Daoy (cell line): ENCODE measurements at regions not wholly inside any gene's neighbourhood (a gene's known extent, or its start where the extent isn't known, plus 50 kb on each side); places are given as distances from the start of the nearest gene placed in this dataset.
"Not testable (repeated sequence)": the region's sequence is repeated elsewhere in the genome, so short reads cannot be mapped to it uniquely, and the experiment has no call there.

Experiments used
- DNase-seq: peaks from one replicate; pipeline ENCODE4 v3.0.0-alpha.2; 2015; ENCODE audit warnings: low read depth

DNA sequence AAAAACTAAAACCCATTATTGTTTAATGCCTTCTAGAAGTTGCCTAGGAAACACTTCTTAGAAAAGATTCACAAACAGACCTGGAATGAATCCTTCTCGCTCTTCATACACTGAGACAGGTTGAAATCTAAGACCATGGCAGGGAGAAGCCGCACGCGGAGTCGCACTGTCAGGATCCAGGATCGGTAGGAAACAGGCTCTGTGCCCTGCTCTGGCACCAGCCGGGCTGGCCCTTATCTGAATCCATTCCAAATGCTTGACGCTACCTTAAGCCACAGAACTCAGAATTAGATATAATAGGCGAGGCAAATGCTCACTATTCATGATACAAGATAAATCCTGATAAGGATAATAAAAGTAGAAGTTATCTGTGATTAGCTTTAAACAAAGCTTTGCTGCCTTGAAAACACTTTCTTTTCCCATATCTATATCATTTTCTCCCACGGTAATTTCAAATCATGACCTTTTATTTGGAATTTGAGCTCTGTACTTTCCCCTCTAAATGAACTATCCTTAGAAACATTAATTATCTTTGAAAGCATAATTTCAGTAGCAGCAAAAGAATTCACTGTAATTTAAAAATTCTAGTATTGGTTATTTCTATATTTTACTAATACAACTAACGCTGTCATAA lies 385.6 kb downstream of the IRS2 start:
- no peak for DNase-seq

DNA sequence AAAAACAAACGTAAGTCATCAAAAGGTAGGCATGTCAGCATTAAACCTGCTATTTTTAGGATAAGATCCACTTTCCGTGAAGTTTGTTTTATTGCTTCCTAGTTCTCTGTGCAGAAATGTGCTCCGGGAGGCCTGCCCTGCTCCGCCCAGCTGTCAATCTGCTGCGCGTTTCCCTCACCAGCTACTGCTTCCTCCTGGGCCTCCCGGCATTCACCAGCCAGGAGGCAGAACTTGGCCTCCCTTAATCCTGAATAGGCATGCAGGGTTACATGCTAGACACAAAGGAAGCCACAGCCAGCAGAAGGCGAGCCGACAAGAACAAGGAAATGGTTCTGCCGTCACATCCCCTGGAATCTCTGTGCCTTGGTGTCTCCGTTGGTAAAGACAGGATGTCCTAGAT lies 386.2 kb downstream of the IRS2 start:
- DNase-seq: no peak

DNA sequence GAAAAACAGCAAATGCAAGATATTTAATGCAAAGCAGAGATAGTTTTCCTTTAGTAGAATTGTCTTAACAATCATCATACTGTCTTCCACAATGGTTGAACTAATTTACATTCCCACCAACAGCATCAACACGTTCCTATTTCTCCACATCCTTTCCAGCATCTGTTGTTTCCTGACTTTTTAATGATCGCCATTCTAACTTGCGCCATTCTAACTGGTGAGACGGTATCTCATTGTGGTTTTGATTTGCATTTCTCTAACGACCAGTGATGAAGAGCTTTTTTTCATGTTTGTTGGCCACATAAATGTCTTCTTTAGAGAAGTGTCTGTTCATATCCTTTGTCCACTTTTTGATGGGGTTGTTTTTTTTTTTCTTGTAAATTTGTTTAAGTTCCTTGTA lies 388.3 kb downstream of the IRS2 start:
- DNase-seq: not testable (repeated sequence)

DNA sequence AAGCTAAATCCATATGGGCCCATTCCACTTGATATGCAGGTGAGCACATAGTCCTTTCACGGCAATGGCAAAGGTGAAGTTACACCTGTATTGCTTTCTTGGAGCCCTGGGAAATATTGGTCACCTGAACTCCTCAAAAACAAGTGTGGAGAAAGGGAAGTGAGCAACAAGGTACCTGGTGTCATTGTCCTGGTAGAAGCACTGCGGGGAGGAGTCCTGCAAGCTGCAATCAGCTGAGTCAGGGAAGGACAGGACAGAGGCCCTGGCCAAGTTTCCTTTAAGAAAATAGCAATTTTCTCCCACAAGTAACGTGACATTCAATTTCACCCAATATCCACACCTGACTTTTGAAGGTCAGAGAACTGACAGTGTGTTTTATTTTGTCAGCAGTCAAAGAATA lies 389.1 kb downstream of the IRS2 start:
- no peak for DNase-seq

DNA sequence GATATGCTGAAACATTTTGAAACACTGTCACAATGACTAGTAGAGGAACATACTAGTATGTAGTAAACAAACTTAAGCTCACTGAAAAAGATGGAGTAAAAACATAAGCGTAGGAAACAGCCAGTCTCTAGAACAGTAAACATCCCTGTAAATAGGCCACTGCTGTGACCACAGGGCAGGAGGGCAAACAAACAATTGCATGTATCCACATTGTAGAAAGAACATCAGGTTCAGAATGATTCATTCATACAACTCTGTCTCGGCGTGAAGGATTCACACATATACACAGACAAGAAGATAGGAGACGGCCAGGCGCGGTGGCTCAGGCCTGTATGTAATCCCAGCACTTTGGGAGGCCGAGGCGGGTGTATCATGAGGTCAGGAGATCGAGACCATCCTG lies 390.1 kb downstream of the IRS2 start:
- DNase-seq: no peak

DNA sequence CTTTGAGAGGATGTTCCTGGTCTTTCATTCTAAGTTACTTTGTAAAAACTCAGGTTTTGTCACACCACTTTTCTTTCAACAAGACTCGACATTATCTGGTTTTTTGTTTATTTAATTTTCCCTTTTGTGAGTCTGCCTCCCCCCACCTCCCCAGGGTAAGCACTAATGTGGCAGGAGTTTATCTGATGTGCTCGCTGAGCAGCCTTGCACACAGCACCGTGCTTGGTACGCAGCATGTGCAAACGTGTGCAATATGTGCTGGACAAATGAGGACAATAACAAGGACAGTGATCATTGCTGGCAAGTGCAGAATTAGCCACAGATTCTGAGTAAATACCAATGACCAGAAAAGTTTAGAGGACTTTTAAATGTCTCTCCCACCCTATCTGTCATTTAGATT lies 391.4 kb downstream of the IRS2 start:
- no peak for DNase-seq

DNA sequence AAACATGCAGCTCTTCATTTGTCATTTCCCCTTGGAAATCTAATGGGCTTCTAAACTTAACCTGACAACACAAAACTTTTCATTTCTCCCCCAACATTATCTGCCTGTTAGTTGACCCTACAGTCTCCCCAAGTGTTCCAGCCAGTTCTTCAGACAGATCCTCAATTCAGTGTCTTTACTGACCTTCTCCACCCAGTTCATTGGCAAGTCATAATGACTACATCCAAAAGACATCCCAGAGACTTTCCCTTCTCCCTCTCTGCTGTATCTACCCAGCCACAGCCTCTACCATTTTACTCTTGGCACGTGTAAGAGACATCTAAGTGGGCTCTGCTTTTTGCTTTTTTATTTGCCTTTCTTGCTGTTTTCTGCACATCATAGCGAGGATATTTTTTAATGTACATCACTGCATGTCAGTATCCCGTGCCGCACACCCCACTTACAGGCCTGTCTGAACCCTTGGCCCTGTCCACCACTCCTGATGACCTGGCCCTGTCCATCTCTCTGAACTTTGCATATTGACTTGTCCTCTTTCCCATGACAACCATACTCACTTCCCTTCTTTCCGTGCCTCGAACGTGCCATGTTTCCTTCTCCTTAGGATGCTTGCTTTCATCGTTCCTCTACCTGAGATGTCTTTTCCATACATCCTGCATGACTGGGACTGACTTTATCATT lies 391.9 kb downstream of the IRS2 start:
- no peak for DNase-seq

DNA sequence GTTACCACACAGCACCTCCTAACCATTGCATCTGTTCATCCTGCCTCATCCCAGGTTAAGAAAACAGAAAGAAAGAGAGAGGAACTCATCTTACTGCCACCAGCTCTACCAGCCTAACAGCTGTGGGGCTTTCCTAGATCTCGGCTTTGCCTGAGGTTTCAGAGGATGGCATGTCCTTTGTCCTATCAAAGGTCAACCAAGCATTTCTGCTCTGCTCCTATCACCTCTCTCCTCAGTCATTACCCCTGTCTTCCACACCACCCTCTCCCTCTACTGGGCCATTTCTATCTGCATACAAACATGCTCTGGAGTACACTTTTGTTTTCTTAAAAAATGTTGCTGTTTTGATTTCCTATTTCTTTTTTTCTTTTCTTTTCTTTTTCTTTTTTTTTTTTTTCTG lies 393.3 kb downstream of the IRS2 start:
- no peak for DNase-seq

DNA sequence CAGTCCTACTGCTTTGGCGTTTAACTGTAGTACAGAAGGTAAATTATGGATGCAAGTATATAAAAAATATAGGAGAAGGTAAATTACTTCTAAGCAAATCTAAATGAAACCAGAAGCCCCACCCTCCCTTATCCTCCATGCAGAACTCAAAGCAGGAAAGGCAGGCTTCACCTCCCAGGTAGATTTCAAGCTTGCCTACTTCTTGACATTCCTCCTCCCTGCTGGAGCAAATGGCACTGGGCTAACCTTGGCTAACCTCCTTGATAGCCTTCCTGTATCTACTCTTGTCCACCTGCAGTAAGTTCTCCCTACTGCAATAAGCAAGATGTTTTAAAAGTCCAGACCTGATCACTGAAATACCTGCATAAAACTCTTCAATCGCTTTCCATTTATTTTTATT lies 396.0 kb downstream of the IRS2 start:
- DNase-seq: no peak

DNA sequence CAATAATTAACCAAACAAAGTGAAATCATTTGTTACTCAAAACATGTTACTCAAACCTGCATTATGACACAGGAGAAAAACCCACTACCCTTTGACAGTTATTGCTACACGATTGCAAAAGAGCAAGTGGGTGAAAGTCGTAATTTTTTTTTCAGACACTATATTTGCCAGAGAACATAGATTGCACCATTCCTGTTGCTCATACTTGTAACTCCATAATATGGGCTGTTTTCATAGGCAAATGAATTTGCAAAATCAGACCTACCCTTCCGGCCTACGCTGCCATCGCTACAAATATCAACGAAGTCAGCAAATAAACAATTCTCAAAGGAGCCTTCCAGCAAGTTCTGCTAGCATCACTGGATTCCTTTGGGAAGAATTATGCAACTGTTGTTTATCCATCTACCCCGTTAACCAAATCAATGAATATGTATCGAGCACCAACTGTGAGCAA lies 396.5 kb downstream of the IRS2 start:
- DNase-seq: no peak

DNA sequence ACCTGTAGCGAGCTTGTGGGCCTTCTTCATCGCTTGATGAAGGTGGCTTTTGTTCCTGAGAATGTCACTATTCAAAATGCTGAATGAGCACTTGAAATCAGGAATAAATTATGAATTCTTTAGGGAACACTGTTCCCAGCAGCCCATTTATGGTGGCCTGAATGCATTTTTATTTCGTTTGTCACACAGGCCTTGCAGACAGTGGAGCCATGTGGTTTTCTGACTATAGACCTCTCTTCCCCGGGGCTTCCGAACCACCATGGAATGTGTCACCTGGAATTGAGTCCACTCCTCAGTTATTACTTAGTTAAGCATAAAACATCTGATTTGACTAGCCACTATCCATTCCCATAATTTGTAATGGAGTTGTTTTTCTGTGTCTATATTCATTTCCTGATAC lies 396.9 kb downstream of the IRS2 start:
- DNase-seq: no peak

DNA sequence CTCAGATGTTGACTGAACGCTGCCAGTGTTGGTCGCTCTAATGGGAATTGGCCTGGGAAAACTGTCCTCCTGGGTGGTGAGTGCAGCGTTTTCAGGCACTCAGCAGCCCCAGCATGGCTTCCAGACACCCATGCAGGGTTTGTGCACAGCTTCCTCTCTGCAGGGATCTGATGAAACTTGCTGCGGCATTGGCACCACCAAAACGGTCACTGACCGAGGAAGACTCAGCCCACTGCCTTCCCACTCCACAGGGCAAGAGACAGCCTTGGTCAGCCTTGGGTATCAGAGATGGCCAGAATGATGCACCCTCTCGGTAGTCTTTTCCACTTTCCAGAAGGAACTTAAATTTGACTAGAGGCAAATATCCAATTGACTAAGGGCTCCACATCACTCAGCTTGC lies 398.9 kb downstream of the IRS2 start:
- no peak for DNase-seq

DNA sequence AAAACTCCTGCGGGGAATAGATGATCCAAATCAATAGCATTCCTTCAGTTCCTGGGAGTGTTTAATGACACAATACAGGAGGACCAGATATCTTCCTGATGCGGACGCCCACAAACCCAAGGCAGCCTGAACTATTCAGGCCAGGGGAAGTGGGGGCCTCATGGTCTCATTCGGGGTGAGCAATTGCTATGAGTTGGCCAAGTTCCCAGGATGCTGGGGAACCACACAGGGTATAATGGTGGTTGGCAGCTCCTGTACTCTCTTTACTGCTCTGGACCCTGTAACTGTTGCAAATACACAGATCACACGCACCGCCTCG lies 401.2 kb downstream of the IRS2 start:
- peak; percentile 38 for DNase-seq

DNA sequence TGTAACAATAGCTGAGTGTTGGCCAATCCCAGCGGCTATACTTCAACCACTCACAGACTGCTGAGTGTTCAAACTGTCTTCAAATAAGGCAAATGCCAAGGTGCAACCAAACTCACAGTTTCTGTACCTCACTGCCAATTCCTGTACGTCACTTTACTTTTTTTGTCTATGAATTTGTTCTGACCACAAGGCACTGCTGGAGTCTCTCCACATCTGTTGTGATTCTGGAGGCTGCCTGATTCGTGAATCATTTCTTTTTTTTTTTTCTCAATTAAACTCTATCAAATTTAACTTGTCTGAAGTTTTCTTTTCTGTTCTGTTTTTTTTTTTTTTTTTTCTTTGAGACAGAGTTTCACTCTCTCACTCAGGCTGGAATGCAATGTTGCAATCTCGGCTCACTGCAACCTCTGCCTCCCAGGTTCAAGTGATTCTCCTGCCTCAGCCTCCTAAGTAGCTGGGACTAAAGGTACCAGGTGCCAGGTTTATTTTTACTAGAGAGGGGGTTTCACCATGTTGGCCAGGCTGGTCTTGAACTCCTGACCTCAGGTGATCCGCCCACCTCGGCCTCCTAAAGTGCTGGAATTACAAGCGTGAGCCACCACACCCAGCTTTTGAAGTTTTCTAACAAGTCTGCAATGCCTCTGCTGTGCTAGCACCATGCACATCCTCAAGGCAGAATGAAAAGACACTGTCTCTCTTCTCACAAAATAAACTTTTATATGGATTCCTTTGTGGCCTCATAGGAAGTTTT lies 401.7 kb downstream of the IRS2 start:
- DNase-seq: peak; percentile 18

DNA sequence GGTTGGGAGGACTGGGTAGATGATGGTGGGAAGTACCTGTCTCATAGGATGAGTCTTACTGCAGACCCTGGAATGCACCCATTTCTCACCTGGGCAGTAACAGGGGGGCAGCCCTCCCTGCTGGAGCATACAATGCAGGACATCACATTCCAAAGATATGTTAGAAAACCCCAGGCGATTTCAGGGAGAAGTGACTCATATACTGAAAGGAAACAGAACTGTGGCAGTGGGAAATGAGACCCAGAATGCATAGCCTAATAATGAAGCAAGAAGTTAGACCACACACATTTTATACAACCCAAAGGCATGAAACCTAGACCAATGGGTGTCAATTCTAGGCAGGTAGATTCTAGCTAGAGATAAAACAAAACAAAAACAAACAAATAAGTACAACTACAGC lies 402.7 kb downstream of the IRS2 start:
- peak; percentile 19 for DNase-seq

DNA sequence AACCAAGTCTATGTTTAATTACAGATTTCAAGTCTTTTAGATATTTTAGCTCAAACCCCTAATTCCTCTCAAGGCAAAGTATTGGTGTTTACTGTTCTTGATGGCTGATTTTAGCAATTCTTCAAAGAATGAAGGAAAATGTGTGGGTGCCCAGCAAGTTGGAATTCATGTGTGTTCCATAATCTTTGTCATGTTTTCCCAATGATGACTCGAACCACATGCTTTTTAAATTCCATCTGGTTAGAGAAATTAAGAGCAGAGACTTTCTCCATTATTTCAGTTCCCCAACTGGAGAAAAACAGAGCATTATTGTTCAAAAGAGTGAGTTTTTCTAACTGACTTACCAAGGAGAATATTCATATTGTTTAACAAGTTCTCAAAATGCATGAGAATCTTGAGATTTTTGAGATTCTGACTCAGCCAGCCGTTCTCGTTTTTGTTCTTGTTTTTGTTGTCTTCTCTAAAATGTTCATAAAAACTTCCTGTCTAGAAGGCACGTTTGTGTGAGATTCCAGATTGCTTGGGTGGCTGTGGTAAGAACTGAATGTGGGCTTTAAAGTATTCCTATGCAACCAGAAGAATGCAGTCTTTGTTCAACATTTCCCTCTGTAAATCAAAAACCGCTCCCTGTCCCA lies 404.7 kb downstream of the IRS2 start:
- DNase-seq: no peak

DNA sequence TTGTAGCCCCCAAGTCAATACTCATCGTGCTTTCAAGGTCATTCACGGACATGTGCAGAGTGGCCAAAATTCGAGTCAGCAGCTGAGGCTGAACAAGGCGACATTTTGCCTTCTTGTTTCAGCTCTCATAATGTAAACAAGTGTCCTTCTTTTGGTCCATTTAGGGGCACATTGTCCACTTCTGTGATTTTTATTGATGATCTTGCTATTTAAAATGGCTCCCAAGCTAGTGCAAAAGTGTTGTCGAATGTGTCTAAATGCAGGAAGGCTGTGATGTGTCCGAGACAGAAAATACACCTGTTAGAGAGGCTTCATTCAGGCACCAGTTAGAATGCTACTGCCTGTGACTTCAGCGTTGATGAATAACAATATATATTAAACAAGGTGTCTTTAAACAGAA lies 405.9 kb downstream of the IRS2 start:
- no peak for DNase-seq

DNA sequence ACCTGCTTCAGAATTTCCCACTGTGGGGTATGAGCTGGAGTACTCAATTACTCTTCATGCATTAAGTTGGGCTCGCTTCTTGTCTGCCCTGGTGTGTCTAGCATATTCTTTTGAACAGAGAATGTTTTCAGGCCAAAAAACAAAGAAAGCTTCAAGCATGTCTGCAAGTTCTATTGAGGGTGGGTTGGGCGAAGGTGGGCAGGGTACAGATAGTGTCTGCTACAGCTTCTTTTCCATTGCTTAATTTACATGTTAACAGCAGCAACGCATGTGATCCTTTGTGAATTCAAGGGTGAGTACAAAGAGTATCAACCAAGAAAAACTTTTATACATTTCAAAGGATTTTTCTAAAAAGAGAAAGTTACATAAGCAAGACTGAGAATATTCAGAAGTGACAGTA lies 406.5 kb downstream of the IRS2 start:
- DNase-seq: no peak

DNA sequence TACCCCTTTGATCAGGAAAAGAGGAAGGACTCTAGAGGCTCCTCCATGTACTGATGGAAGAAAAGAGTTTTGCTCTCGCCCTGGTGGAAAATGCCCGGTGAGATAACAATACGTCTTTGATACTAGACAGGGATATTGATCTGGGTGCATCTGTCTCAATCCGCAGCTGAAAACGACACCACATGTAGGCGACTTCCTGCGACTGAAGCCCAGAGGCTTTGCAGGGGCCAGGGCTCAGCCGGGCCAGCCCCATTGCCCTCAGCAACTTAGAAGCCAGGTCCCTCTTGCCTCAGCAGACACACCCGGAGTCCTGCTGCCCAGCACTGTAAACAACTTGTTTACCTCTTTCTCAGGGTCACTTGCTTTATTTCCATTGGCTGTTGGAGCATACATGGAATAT lies 409.4 kb downstream of the IRS2 start:
- DNase-seq: no peak

DNA sequence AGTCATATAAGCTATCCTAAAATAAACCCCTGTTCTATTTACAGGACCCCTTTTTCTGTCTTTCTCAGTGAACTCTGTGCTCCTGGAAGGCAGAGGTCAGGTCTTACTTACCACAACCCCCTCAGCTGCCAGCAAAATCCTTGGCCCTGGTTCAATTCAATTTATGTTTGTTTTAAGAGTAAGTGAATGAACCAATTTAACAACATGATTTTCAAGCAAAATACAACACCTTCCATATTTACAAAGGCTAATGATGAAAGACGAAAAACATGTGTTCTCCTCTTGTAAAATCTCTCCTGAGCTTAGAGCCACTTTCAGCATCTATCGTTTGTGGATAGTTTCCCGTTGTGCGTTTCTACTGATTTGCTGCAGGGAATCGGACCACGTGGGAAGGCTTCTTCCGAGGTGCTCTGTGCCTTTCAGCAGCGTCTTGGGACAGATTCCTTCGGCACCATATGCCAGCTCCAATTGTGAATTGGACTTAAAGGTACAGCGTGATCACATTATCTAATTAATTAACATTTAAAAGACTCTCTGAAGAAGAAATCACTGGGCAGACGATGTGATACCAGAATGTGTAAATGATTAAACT lies 411.7 kb downstream of the IRS2 start:
- DNase-seq: no peak

DNA sequence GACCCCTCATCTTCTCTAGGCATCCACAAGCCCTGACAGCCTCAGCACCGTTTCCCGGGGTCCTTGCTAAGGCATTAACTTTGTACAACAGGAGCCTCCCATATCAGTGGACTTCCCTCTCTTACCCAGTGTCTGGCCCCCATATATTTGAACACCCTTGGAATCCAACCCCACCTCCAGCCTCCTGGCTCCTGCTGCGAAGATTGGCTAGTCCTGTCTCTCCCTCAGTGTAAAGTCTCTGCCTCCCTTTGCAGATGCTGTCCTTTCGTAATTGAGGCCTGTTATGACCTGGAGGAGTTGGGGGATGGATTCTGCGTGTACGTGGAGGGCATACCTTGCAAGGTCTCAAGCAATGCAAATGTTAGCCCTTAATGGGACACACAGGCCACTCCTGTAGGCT lies 413.7 kb downstream of the IRS2 start:
- DNase-seq: no peak

DNA sequence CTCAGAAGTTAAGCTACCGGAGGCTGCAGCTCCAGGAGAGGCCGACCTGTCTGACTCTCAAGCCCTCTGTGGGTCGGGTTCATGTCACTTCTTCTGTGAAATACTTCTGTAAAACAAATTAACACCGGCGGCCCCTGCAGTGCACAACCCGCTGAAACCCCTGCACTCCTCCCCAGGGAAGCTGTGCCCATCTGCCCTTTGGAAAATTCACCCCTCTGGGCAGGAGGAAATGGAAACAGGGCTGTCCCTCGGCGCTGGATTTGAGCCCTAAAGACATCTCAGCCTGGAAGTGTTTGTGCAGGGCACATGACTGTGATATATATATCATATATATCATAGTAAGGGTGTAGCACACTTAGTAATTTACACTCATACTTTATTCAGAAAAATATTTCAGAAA lies 415.3 kb downstream of the IRS2 start:
- DNase-seq: no peak

DNA sequence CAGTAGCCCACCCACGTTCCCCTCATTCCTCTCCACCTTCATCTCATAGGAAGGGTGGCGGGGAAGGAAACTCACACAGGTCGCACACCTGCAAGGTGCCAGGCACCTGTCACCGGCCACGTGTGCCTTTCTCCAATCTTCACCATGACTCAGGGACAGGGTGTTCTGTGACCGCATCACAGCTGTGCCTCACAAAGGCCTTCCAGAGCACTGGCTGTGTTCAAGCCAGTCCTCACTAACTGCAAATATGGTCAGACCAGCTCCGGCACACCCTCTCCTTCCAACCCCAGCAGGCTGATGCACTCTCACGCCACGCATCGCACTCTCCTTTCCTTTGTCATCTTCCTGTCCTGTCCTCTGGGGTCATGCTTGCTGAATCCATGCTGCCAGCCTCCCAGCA lies 415.9 kb downstream of the IRS2 start:
- DNase-seq: no peak
